Erythroblast (primary cell): ENCODE measurements at regions not wholly inside any gene's neighbourhood (a gene's known extent, or its start where the extent isn't known, plus 50 kb on each side); places are given as distances from the start of the nearest gene placed in this dataset.

Source experiments
- GATA1 ChIP-seq: IDR thresholded peaks from 2 replicates; pipeline ENCODE4 v1.6.1; 2011; ENCODE audit warnings: low read depth, mild to moderate bottlenecking, control low read depth, low read length, moderate library complexity
- POLR2A ChIP-seq: IDR thresholded peaks from 2 replicates; pipeline ENCODE4 v1.6.1; 2011; ENCODE audit warnings: mild to moderate bottlenecking, low read length

DNA sequence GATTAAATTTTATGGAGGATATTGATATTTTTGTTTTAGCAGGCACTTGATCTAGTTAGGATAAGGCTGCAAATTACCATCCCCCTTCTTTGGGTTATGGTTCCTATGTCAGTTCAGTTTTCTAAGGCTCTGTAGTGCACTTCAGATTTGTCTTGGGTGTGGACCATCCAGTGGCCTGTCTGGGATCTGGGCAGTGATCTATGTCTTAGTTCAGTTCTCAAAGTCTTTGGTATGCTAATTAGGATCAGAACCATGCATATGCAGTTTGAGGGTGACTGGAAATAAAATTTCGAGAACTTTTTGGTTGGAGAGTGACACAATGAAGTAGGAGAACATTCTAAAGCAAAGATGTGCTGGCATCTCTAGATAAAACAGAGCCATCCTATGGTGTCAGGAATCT lies 388.2 kb downstream of the MID1IP1 start:
- TF ChIP-seq POLR2A (no peak), GATA1 (no peak)
